ENCODE measurements at regions not wholly inside any gene's neighbourhood (a gene's known extent, or its start where the extent isn't known, plus 50 kb on each side); places are given as distances from the start of the nearest gene placed in this dataset.

DNA sequence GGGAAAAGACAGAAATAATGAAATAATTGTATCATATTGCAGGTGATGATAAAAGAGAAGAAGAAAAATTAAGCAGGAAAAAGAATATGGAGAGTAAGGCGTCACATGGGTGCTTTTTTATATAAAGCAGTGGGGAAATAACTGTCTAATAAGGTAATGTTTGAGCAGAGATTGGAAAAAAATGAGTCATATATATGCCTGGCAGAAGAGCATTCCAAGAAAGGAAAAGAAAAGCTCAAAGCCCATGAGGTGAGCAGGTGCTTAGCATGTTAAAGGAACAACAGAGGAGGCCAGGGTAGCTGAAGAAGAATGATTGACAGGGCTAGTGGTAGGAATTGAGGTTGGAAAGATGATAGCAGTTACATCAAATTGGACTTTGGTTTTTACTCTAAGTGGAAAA lies 739.5 kb downstream of the SORCS1 start:
- no peak overlapping the region for H3K4me3 ChIP-seq
- intact Hi-C loops (cut with DNase I; ENCODE audit: low total_unique reads): no loop called here
- H3K27ac ChIP-seq: no peak overlapping the region
- H3K9me3 ChIP-seq: peaks cover 0 to 4% (median 0%) of the 10 kb centered on the region in 8 donors
- 71 to 83% (median 74%) methylated on average over 1 of the region's 1 CpG for WGBS, 5 donors
- no peaks in the 10 kb centered on the region for H3K27me3 ChIP-seq (replicated peaks in 1 of 7)
- DNase-seq: no peak
- H3K4me1 ChIP-seq: no peaks in the 10 kb centered on the region
- TF ChIP-seq, protein P1, sequence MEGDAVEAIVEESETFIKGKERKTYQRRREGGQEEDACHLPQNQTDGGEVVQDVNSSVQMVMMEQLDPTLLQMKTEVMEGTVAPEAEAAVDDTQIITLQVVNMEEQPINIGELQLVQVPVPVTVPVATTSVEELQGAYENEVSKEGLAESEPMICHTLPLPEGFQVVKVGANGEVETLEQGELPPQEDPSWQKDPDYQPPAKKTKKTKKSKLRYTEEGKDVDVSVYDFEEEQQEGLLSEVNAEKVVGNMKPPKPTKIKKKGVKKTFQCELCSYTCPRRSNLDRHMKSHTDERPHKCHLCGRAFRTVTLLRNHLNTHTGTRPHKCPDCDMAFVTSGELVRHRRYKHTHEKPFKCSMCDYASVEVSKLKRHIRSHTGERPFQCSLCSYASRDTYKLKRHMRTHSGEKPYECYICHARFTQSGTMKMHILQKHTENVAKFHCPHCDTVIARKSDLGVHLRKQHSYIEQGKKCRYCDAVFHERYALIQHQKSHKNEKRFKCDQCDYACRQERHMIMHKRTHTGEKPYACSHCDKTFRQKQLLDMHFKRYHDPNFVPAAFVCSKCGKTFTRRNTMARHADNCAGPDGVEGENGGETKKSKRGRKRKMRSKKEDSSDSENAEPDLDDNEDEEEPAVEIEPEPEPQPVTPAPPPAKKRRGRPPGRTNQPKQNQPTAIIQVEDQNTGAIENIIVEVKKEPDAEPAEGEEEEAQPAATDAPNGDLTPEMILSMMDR (IDR thresholded peaks at IDR 0.05 in 8 of 11, conservative IDR thresholded peaks at IDR 0.05 in 3 of 11): no peak
- TF ChIP-seq POLR2AphosphoS5 (IDR thresholded peaks at IDR 0.05): no peak
- TF ChIP-seq POLR2A (IDR thresholded peaks at IDR 0.05): no peak
- no peaks in the 10 kb centered on the region for H3K36me3 ChIP-seq

DNA sequence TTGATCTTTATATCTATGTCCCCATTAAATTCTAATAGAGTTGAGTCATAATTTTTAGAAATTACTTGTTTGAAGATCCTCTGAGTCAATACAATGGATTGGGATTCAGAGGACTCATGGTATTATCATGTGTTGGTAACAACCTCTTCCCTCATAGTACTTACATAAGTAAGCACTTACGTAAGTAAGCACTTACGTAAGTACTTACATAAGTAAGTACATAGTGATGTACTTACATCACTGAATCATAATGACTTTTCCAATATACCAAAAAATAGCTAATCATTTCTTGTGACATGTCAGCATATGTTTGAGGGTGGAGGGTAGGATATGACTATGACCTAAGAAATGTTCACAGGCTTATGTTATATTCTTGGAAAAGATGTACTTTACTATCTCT lies 740.5 kb downstream of the SORCS1 start:
- H3K4me3 ChIP-seq: no peak overlapping the region
- no peak for TF ChIP-seq POLR2A (IDR thresholded peaks at IDR 0.05)
- no peak for TF ChIP-seq POLR2AphosphoS5 (IDR thresholded peaks at IDR 0.05)
- no peaks in the 10 kb centered on the region for H3K27me3 ChIP-seq (replicated peaks in 1 of 7)
- 80 to 91% (median 89%) methylated on average over 2 of the region's 2 CpGs for WGBS, 5 donors
- no peak overlapping the region for H3K27ac ChIP-seq
- H3K36me3 ChIP-seq: no peaks in the 10 kb centered on the region
- peaks cover 0 to 4% (median 0%) of the 10 kb centered on the region in 8 donors for H3K9me3 ChIP-seq
- intact Hi-C loops (cut with DNase I; ENCODE audit: low total_unique reads): no loop called here
- no peak for DNase-seq
- H3K4me1 ChIP-seq: no peaks in the 10 kb centered on the region

DNA sequence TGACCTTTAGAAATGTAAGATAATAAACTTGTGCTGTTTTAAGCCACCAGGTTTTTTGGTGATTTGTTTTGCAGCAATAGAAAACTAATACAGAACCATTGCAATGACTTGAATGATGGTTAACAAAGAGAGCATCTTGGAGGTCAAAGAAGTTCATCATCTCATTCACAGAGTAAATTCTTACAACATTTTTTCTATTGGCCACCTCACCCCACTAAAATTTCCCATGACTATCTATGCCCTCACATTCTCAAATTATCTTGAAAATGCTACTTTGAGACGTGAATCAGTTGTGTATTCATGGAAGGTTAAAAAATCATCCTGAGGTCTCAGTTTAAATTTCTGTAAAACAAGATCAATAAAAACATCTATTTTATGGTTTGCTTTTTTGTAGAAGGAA lies 754.2 kb downstream of the SORCS1 start:
- TF ChIP-seq POLR2A (IDR thresholded peaks at IDR 0.05) (no peak), POLR2AphosphoS5 (IDR thresholded peaks at IDR 0.05) (no peak)
- TF ChIP-seq, protein P1 (IDR thresholded peaks at IDR 0.05 in 8 of 11, conservative IDR thresholded peaks at IDR 0.05 in 3 of 11): no peak
- no peak for DNase-seq
- no peaks in the 10 kb centered on the region for H3K9me3 ChIP-seq
- no peaks in the 10 kb centered on the region for H3K36me3 ChIP-seq
- H3K4me3 ChIP-seq: no peak overlapping the region
- H3K27me3 ChIP-seq (replicated peaks in 1 of 7): no peaks in the 10 kb centered on the region
- intact Hi-C loops (cut with DNase I; ENCODE audit: low total_unique reads): no loop called here
- H3K4me1 ChIP-seq: no peaks in the 10 kb centered on the region
- 46 to 69% (median 59%) methylated on average over 1 of the region's 1 CpG for WGBS, 5 donors
- H3K27ac ChIP-seq: no peak overlapping the region

DNA sequence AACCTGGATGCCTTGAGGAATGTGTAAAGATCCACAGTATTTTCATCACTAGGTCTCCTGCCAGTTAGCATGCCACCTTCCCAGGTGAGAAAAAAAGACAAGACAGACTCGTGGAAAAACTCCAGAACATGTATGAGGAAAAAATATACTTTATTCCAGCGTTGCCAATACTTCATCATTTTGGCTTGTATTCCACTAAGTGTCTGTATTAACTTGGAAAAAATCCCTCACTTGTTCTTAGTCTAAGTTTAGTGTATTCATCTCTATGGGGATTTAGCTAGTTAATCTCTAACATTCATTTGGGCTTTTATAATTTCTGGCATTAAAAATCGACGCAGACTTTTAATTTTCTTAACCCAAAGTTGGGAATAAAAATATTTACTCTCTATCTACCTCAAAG lies 759.4 kb downstream of the SORCS1 start:
- 68 to 79% (median 73%) methylated on average over 4 of the region's 4 CpGs for WGBS, 5 donors
- DNase-seq: no peak
- no peaks in the 10 kb centered on the region for H3K9me3 ChIP-seq
- no peaks in the 10 kb centered on the region for H3K36me3 ChIP-seq
- intact Hi-C loops (cut with DNase I; ENCODE audit: low total_unique reads): no loop called here
- no peak overlapping the region for H3K4me3 ChIP-seq
- no peaks in the 10 kb centered on the region for H3K27me3 ChIP-seq (replicated peaks in 1 of 7)
- no peaks in the 10 kb centered on the region for H3K4me1 ChIP-seq
- TF ChIP-seq POLR2AphosphoS5 (IDR thresholded peaks at IDR 0.05): no peak
- no peak for TF ChIP-seq POLR2A (IDR thresholded peaks at IDR 0.05)
- TF ChIP-seq, protein P1 (IDR thresholded peaks at IDR 0.05 in 8 of 11, conservative IDR thresholded peaks at IDR 0.05 in 3 of 11): no peak
- no peak overlapping the region for H3K27ac ChIP-seq

DNA sequence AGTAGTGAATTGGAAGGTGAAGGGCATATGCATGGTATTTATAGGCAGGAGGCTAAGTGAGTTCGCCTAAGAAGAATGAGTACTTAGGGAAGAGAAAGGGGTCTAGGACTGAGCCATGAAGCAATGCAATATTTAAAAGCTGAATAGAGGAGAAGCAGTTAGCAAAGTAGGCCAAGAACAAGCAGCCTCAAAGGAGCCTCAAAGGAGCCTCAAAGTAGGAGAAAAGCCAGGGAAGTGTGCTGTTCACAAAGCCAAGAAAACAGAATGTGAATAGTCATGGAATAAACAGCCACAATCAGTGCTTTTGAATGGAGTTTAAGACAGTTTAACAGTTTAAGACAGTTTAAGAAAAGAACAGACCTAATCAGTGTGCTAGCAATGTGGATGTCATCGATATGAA lies 762.0 kb downstream of the SORCS1 start:
- no peaks in the 10 kb centered on the region for H3K36me3 ChIP-seq
- H3K27me3 ChIP-seq (replicated peaks in 1 of 7): no peaks in the 10 kb centered on the region
- no peak overlapping the region for H3K27ac ChIP-seq
- no peaks in the 10 kb centered on the region for H3K4me1 ChIP-seq
- no peak for DNase-seq
- H3K4me3 ChIP-seq: no peak overlapping the region
- no peak for TF ChIP-seq POLR2A (IDR thresholded peaks at IDR 0.05)
- TF ChIP-seq, protein P1 (IDR thresholded peaks at IDR 0.05 in 8 of 11, conservative IDR thresholded peaks at IDR 0.05 in 3 of 11): no peak
- TF ChIP-seq POLR2AphosphoS5 (IDR thresholded peaks at IDR 0.05): no peak
- H3K9me3 ChIP-seq: no peaks in the 10 kb centered on the region
- intact Hi-C loops (cut with DNase I; ENCODE audit: low total_unique reads): no loop called here
- WGBS, 5 donors: 80 to 89% (median 80%) methylated on average over 2 of the region's 2 CpGs

All from spleen (tissue), 11 donors.